Prostate gland (tissue), 2 donors: ENCODE measurements at regions not wholly inside any gene's neighbourhood (a gene's known extent, or its start where the extent isn't known, plus 50 kb on each side); places are given as distances from the start of the nearest gene placed in this dataset.

ENCODE experiments used
- DNase-seq: peaks from one replicate; pipeline ENCODE4 v3.0.0-alpha.2; 2019; ENCODE audit warnings: low spot score
- H3K27ac ChIP-seq, 2 donors: fragments of 200-600 bp; sonication (generic); 2 replicates each; pipeline ENCODE4 v1.5.1; 2017 to 2019
- H3K27me3 ChIP-seq: fragments of 200-600 bp; sonication (generic); replicated peaks from 2 replicates; pipeline ENCODE4 v1.5.1; 2019; ENCODE audit not compliant: insufficient read depth
- H3K36me3 ChIP-seq, 2 donors: fragments of 200-600 bp; sonication (generic); 1 replicate in 1 of 2; 2 replicates in 1 of 2; pipeline versions ENCODE4 v1.5.1 to v1.8.1; 2017 to 2019
- H3K4me1 ChIP-seq: fragments of 200-600 bp; sonication (generic); replicated peaks from 2 replicates; pipeline ENCODE4 v1.5.1; 2019
- H3K4me3 ChIP-seq, 2 donors: fragments of 200-600 bp; sonication (generic); 2 replicates each; pipeline ENCODE4 v1.5.1; 2017 to 2019
- H3K9me3 ChIP-seq: fragments of 200-600 bp; sonication (generic); 2 replicates; pipeline ENCODE4 v1.5.1; 2017
- CTCF ChIP-seq, 4 experiments: fragments of 200-600 bp in 2 of 4; fragments of 450-650 bp in 2 of 4; sonication (generic) in 2 of 4; IDR thresholded peaks; 1 replicate in 3 of 4; 2 replicates in 1 of 4; pipeline ENCODE4 v1.5.1; 2016 to 2019; ENCODE audit warnings: antibody characterized with exemption in 4 of 4, mild to moderate bottlenecking in 2 of 4, moderate library complexity in 2 of 4
- POLR2A ChIP-seq: fragments of 450-650 bp; IDR thresholded peaks from one replicate; pipeline ENCODE4 v1.6.1; 2016; ENCODE audit warnings: antibody characterized with exemption, mild to moderate bottlenecking
- POLR2AphosphoS5 ChIP-seq: sonication (generic); formaldehyde crosslinking; IDR thresholded peaks from one replicate; pipeline ENCODE4 v1.6.1; 2017; ENCODE audit warnings: antibody characterized with exemption
- WGBS: methylation state at CpG from one replicate; pipeline ENCODE4 v1.1.5; 2018; 5-methylcytosine and 5-hydroxymethylcytosine counted together
- intact Hi-C: fragments of 100-400 bp; cut with DNase I; formaldehyde crosslinking; loops from one replicate; pipeline ENCODE4 v1.14.2; 2022

- Histone ChIP-seq H3K27ac (no peak overlapping the region), H3K36me3 (no peaks in the 10 kb centered on the region), H3K9me3 (no peaks in the 10 kb centered on the region), H3K4me1 (no peaks in the 10 kb centered on the region), H3K4me3 (no peak overlapping the region), H3K27me3 (peaks cover 32% of the 10 kb centered on the region)
- 16% methylated on average over 12 of the region's 12 CpGs for WGBS
- intact Hi-C loops, result no loop called here
- TF ChIP-seq POLR2AphosphoS5, result no peak
- no peak for TF ChIP-seq CTCF (IDR thresholded peaks at IDR 0.05)
- no peak for TF ChIP-seq POLR2A
- DNase-seq, result no peak
Observed at GRCh38 chr6:28807682-28808280, 116.0 kb downstream of the TRIM27 start.

GRCh38 chr6:28808383-28808782 is 115.4 kb downstream of the TRIM27 start:
- H3K27me3 ChIP-seq, result peaks cover 38% of the 10 kb centered on the region
- no peaks in the 10 kb centered on the region for H3K4me1 ChIP-seq
- no peaks in the 10 kb centered on the region for H3K9me3 ChIP-seq
- H3K36me3 ChIP-seq, result no peaks in the 10 kb centered on the region
- 30% methylated on average over 13 of the region's 13 CpGs for WGBS
- DNase-seq, result no peak
- H3K4me3 ChIP-seq, result no peak overlapping the region
- no peak overlapping the region for H3K27ac ChIP-seq
- intact Hi-C loops, result no loop called here
- no peak for TF ChIP-seq POLR2AphosphoS5
- TF ChIP-seq CTCF (IDR thresholded peaks at IDR 0.05), result no peak
- no peak for TF ChIP-seq POLR2A

GRCh38 chr6:28809947-28810658 is 113.7 kb downstream of the TRIM27 start:
- no peak overlapping the region for H3K4me3 ChIP-seq
- no peaks in the 10 kb centered on the region for H3K4me1 ChIP-seq
- H3K27ac ChIP-seq, result no peak overlapping the region
- H3K36me3 ChIP-seq, result no peaks in the 10 kb centered on the region
- intact Hi-C loops, result no loop called here
- peaks cover 51% of the 10 kb centered on the region for H3K27me3 ChIP-seq
- TF ChIP-seq POLR2AphosphoS5, result no peak
- TF ChIP-seq POLR2A, result no peak
- H3K9me3 ChIP-seq, result no peaks in the 10 kb centered on the region
- DNase-seq, result no peak
- WGBS, result 5% methylated on average over 33 of the region's 33 CpGs

- no peaks in the 10 kb centered on the region for H3K4me1 ChIP-seq
- WGBS, result 4% methylated on average over 14 of the region's 14 CpGs
- DNase-seq, result no peak
- H3K36me3 ChIP-seq, result no peaks in the 10 kb centered on the region
- H3K27me3 ChIP-seq, result peaks cover 54% of the 10 kb centered on the region
- H3K27ac ChIP-seq, result no peak overlapping the region
- no peak for TF ChIP-seq CTCF (IDR thresholded peaks at IDR 0.05)
- no peak for TF ChIP-seq POLR2AphosphoS5
- no peak for TF ChIP-seq POLR2A
- no peak overlapping the region for H3K4me3 ChIP-seq
- intact Hi-C loops, result no loop called here
- H3K9me3 ChIP-seq, result no peaks in the 10 kb centered on the region
Observed at GRCh38 chr6:28810659-28811053, 113.1 kb downstream of the TRIM27 start.

GRCh38 chr6:28811873-28812272 is 111.9 kb downstream of the TRIM27 start:
- no peak overlapping the region for H3K4me3 ChIP-seq
- intact Hi-C loops, result no loop called here
- no peaks in the 10 kb centered on the region for H3K9me3 ChIP-seq
- no peak for DNase-seq
- H3K36me3 ChIP-seq, result no peaks in the 10 kb centered on the region
- H3K27me3 ChIP-seq, result peaks cover 63% of the 10 kb centered on the region
- no peak overlapping the region for H3K27ac ChIP-seq
- H3K4me1 ChIP-seq, result no peaks in the 10 kb centered on the region
- TF ChIP-seq POLR2AphosphoS5 (no peak), POLR2A (no peak), CTCF (IDR thresholded peaks at IDR 0.05) (no peak)
- WGBS, result 6% methylated on average over 7 of the region's 7 CpGs
